ENCODE measurements at regions not wholly inside any gene's neighbourhood (a gene's known extent, or its start where the extent isn't known, plus 50 kb on each side); places are given as distances from the start of the nearest gene placed in this dataset.

- Histone ChIP-seq H3K4me1 (ENCODE audit: insufficient read depth, poor library complexity, severe bottlenecking) (no peaks in the 10 kb centered on the region), H3K27me3 (ENCODE audit: insufficient read depth, poor library complexity, severe bottlenecking) (no peaks in the 10 kb centered on the region), H3K36me3 (ENCODE audit: low read depth) (no peaks in the 10 kb centered on the region), H3K4me3 (ENCODE audit: severe bottlenecking) (no peak overlapping the region), H3K9me3 (ENCODE audit: severe bottlenecking) (no peaks in the 10 kb centered on the region), H3K27ac (ENCODE audit: poor library complexity, severe bottlenecking) (no peak overlapping the region)
- no peak for TF ChIP-seq CTCF (IDR thresholded peaks at IDR 0.05; ENCODE audit: poor library complexity, severe bottlenecking)
- no peak for DNase-seq (ENCODE audit: low spot score)
- ATAC-seq (ENCODE audit: low read depth) = no peak
Measured at GRCh38 chr2:13103778-13104493, 387.2 kb downstream of the TRIB2 start.

- H3K9me3 ChIP-seq (ENCODE audit: severe bottlenecking) = no peaks in the 10 kb centered on the region
- H3K36me3 ChIP-seq (ENCODE audit: low read depth) = no peaks in the 10 kb centered on the region
- DNase-seq (ENCODE audit: low spot score) (no peak), ATAC-seq (ENCODE audit: low read depth) (no peak)
- no peak overlapping the region for H3K27ac ChIP-seq (ENCODE audit: poor library complexity, severe bottlenecking)
- no peak overlapping the region for H3K4me3 ChIP-seq (ENCODE audit: severe bottlenecking)
- H3K4me1 ChIP-seq (ENCODE audit: insufficient read depth, poor library complexity, severe bottlenecking) = no peaks in the 10 kb centered on the region
- TF ChIP-seq CTCF (IDR thresholded peaks at IDR 0.05; ENCODE audit: poor library complexity, severe bottlenecking) = no peak
- H3K27me3 ChIP-seq (ENCODE audit: insufficient read depth, poor library complexity, severe bottlenecking) = no peaks in the 10 kb centered on the region
Measured at GRCh38 chr2:13104723-13105122, 388.0 kb downstream of the TRIB2 start.

- ATAC-seq (ENCODE audit: low read depth) (no peak), DNase-seq (ENCODE audit: low spot score) (no peak)
- H3K9me3 ChIP-seq (ENCODE audit: severe bottlenecking) = no peaks in the 10 kb centered on the region
- H3K4me3 ChIP-seq (ENCODE audit: severe bottlenecking) = no peak overlapping the region
- H3K4me1 ChIP-seq (ENCODE audit: insufficient read depth, poor library complexity, severe bottlenecking) = no peaks in the 10 kb centered on the region
- no peak for TF ChIP-seq CTCF (IDR thresholded peaks at IDR 0.05; ENCODE audit: poor library complexity, severe bottlenecking)
- H3K27me3 ChIP-seq (ENCODE audit: insufficient read depth, poor library complexity, severe bottlenecking) = no peaks in the 10 kb centered on the region
- H3K27ac ChIP-seq (ENCODE audit: poor library complexity, severe bottlenecking) = no peak overlapping the region
- H3K36me3 ChIP-seq (ENCODE audit: low read depth) = no peaks in the 10 kb centered on the region
Measured at GRCh38 chr2:13106302-13106701, 389.6 kb downstream of the TRIB2 start.

GRCh38 chr2:13109516-13109915 lies 392.8 kb downstream of the TRIB2 start:
- no peak for TF ChIP-seq CTCF (IDR thresholded peaks at IDR 0.05; ENCODE audit: poor library complexity, severe bottlenecking)
- Histone ChIP-seq H3K9me3 (ENCODE audit: severe bottlenecking) (no peaks in the 10 kb centered on the region), H3K27ac (ENCODE audit: poor library complexity, severe bottlenecking) (no peak overlapping the region), H3K4me1 (ENCODE audit: insufficient read depth, poor library complexity, severe bottlenecking) (no peaks in the 10 kb centered on the region), H3K27me3 (ENCODE audit: insufficient read depth, poor library complexity, severe bottlenecking) (no peaks in the 10 kb centered on the region), H3K36me3 (ENCODE audit: low read depth) (no peaks in the 10 kb centered on the region), H3K4me3 (ENCODE audit: severe bottlenecking) (no peak overlapping the region)
- no peak for DNase-seq (ENCODE audit: low spot score)
- ATAC-seq (ENCODE audit: low read depth) = no peak

GRCh38 chr2:13110825-13111224 lies 394.1 kb downstream of the TRIB2 start:
- Histone ChIP-seq H3K27me3 (ENCODE audit: insufficient read depth, poor library complexity, severe bottlenecking) (no peaks in the 10 kb centered on the region), H3K27ac (ENCODE audit: poor library complexity, severe bottlenecking) (no peak overlapping the region), H3K4me1 (ENCODE audit: insufficient read depth, poor library complexity, severe bottlenecking) (no peaks in the 10 kb centered on the region), H3K4me3 (ENCODE audit: severe bottlenecking) (no peak overlapping the region), H3K36me3 (ENCODE audit: low read depth) (no peaks in the 10 kb centered on the region), H3K9me3 (ENCODE audit: severe bottlenecking) (no peaks in the 10 kb centered on the region)
- DNase-seq (ENCODE audit: low spot score) (no peak), ATAC-seq (ENCODE audit: low read depth) (no peak)
- no peak for TF ChIP-seq CTCF (IDR thresholded peaks at IDR 0.05; ENCODE audit: poor library complexity, severe bottlenecking)

Data from RWPE2 (cell line).